ENCODE measurements at regions not wholly inside any gene's neighbourhood (a gene's known extent, or its start where the extent isn't known, plus 50 kb on each side); places are given as distances from the start of the nearest gene placed in this dataset.

- ChIA-PET CTCF (no interaction called here), POLR2A (interaction anchor here (0.6 kb wide), 1 partner anchor 79 kb away, joined by 3 read pairs; no protein-coding TSS in a partner anchor)
- no peak for DNase-seq
- Mint-ChIP-seq H3K27me3 (peaks cover 5% of the 10 kb centered on the region), H3K9me3 (no peaks in the 10 kb centered on the region), H3K36me3 (ENCODE audit: low read depth) (no peaks in the 10 kb centered on the region), H3K4me1 (ENCODE audit: low read depth) (no peaks in the 10 kb centered on the region), H3K4me3 (no peak overlapping the region), H3K27ac (no peak overlapping the region)
- intact Hi-C loops (cut with micrococcal nuclease), result no loop called here
- no peak for TF ChIP-seq CTCF (IDR thresholded peaks at IDR 0.05)
- ATAC-seq, result no peak
Observed at GRCh38 chr9:1938135-1938534, 77.0 kb upstream of the SMARCA2 start.

GRCh38 chr9:1938675-1939170, 76.4 kb upstream of the SMARCA2 start:
- H3K27me3 Mint-ChIP-seq, result peaks cover 5% of the 10 kb centered on the region
- ChIA-PET POLR2A (no interaction called here), CTCF (interaction anchor here (1.1 to 1.7 kb wide), 5 partner anchors 24 to 211 kb away, joined by 3 to 4 read pairs (median 3); no protein-coding TSS in a partner anchor)
- no peaks in the 10 kb centered on the region for H3K36me3 Mint-ChIP-seq (ENCODE audit: low read depth)
- no peaks in the 10 kb centered on the region for H3K4me1 Mint-ChIP-seq (ENCODE audit: low read depth)
- TF ChIP-seq CTCF (IDR thresholded peaks at IDR 0.05), result no peak
- DNase-seq, result no peak
- no peak overlapping the region for H3K27ac Mint-ChIP-seq
- ATAC-seq, result no peak
- H3K4me3 Mint-ChIP-seq, result no peak overlapping the region
- no peaks in the 10 kb centered on the region for H3K9me3 Mint-ChIP-seq
- intact Hi-C loops (cut with micrococcal nuclease), result no loop called here

GRCh38 chr9:1939466-1939865, 75.7 kb upstream of the SMARCA2 start:
- CTCF ChIA-PET, result interaction anchor here (0.6 to 2.1 kb wide), 22 partner anchors 9 to 263 kb away, joined by 3 to 11 read pairs (median 3); no protein-coding TSS in a partner anchor
- no peak overlapping the region for H3K27ac Mint-ChIP-seq
- no peak overlapping the region for H3K4me3 Mint-ChIP-seq
- no peak for DNase-seq
- no peaks in the 10 kb centered on the region for H3K4me1 Mint-ChIP-seq (ENCODE audit: low read depth)
- no peaks in the 10 kb centered on the region for H3K9me3 Mint-ChIP-seq
- POLR2A ChIA-PET, result no interaction called here
- peaks cover 5% of the 10 kb centered on the region for H3K27me3 Mint-ChIP-seq
- intact Hi-C loops (cut with micrococcal nuclease), result no loop called here
- no peak for ATAC-seq
- no peak for TF ChIP-seq CTCF (IDR thresholded peaks at IDR 0.05)
- no peaks in the 10 kb centered on the region for H3K36me3 Mint-ChIP-seq (ENCODE audit: low read depth)

GRCh38 chr9:1939926-1940368, 75.2 kb upstream of the SMARCA2 start:
- intact Hi-C loops (cut with micrococcal nuclease), result loop anchor here (5.0 kb wide), 2 partner anchors 63 to 147 kb away; no protein-coding TSS in a partner anchor
- Mint-ChIP-seq H3K4me1 (ENCODE audit: low read depth) (no peaks in the 10 kb centered on the region), H3K27me3 (peaks cover 3% of the 10 kb centered on the region), H3K4me3 (no peak overlapping the region), H3K27ac (no peak overlapping the region), H3K9me3 (no peaks in the 10 kb centered on the region), H3K36me3 (ENCODE audit: low read depth) (no peaks in the 10 kb centered on the region)
- DNase-seq (peak; percentile 46), ATAC-seq (peak; percentile 74)
- peak; percentile 76 for TF ChIP-seq CTCF (IDR thresholded peaks at IDR 0.05)
- POLR2A ChIA-PET, result no interaction called here
- CTCF ChIA-PET, result interaction anchor here (0.6 to 2.1 kb wide), 20 partner anchors 9 to 264 kb away, joined by 3 to 11 read pairs (median 3); no protein-coding TSS in a partner anchor

- Mint-ChIP-seq H3K27me3 (peaks cover 1% of the 10 kb centered on the region), H3K4me3 (no peak overlapping the region), H3K9me3 (no peaks in the 10 kb centered on the region), H3K36me3 (ENCODE audit: low read depth) (no peaks in the 10 kb centered on the region), H3K4me1 (ENCODE audit: low read depth) (no peaks in the 10 kb centered on the region), H3K27ac (no peak overlapping the region)
- ATAC-seq (no peak), DNase-seq (no peak)
- intact Hi-C loops (cut with micrococcal nuclease), result loop anchor here (5.0 kb wide), 2 partner anchors 65 to 145 kb away; no protein-coding TSS in a partner anchor
- ChIA-PET POLR2A (interaction anchor here (0.6 kb wide), 1 partner anchor 226 kb away, joined by 3 read pairs; no protein-coding TSS in a partner anchor), CTCF (interaction anchor here (0.7 to 1.6 kb wide), 6 partner anchors 11 to 214 kb away, joined by 3 to 4 read pairs (median 3); no protein-coding TSS in a partner anchor)
- peak; percentile 9 for TF ChIP-seq CTCF (IDR thresholded peaks at IDR 0.05)
Observed at GRCh38 chr9:1941989-1942388, 73.2 kb upstream of the SMARCA2 start.
